Glutamatergic neuron (in vitro differentiated cells): ENCODE measurements at regions not wholly inside any gene's neighbourhood (a gene's known extent, or its start where the extent isn't known, plus 50 kb on each side); places are given as distances from the start of the nearest gene placed in this dataset.
"Not testable (repeated sequence)": the region's sequence is repeated elsewhere in the genome, so short reads cannot be mapped to it uniquely, and the experiment has no call there.

Experiments used
- DNase-seq: peaks from one replicate; pipeline ENCODE4 v3.0.0; 2022
- H3K27ac Mint-ChIP-seq: one replicate; pipeline ENCODE4 v1.8.0; 2020; ENCODE audit warnings: mild to moderate bottlenecking, mixed read lengths, inconsistent platforms; ENCODE audit not compliant: unreplicated experiment
- H3K27me3 Mint-ChIP-seq: one replicate; pipeline ENCODE4 v1.8.0; 2020; ENCODE audit warnings: mild to moderate bottlenecking, moderate library complexity, mixed read lengths, inconsistent platforms; ENCODE audit not compliant: unreplicated experiment
- H3K36me3 Mint-ChIP-seq: one replicate; pipeline ENCODE4 v1.8.0; 2020; ENCODE audit warnings: mild to moderate bottlenecking, mixed read lengths, inconsistent platforms; ENCODE audit not compliant: unreplicated experiment
- H3K4me1 Mint-ChIP-seq: one replicate; pipeline ENCODE4 v1.8.0; 2020; ENCODE audit warnings: mild to moderate bottlenecking, low read depth, mixed read lengths, inconsistent platforms; ENCODE audit not compliant: unreplicated experiment
- H3K4me3 Mint-ChIP-seq: one replicate; pipeline ENCODE4 v1.8.0; 2020; ENCODE audit warnings: mild to moderate bottlenecking, mixed read lengths, inconsistent platforms; ENCODE audit not compliant: unreplicated experiment
- H3K9me3 Mint-ChIP-seq: one replicate; pipeline ENCODE4 v1.8.0; 2020; ENCODE audit warnings: mild to moderate bottlenecking, moderate library complexity, mixed read lengths, inconsistent platforms; ENCODE audit not compliant: unreplicated experiment
- TF ChIP-seq, protein P1 (sequence below): fragments of 200-600 bp; sonication (generic); IDR thresholded peaks from one replicate; pipeline ENCODE4 v1.5.0; 2021; ENCODE audit not compliant: partially characterized antibody, unreplicated experiment

DNA sequence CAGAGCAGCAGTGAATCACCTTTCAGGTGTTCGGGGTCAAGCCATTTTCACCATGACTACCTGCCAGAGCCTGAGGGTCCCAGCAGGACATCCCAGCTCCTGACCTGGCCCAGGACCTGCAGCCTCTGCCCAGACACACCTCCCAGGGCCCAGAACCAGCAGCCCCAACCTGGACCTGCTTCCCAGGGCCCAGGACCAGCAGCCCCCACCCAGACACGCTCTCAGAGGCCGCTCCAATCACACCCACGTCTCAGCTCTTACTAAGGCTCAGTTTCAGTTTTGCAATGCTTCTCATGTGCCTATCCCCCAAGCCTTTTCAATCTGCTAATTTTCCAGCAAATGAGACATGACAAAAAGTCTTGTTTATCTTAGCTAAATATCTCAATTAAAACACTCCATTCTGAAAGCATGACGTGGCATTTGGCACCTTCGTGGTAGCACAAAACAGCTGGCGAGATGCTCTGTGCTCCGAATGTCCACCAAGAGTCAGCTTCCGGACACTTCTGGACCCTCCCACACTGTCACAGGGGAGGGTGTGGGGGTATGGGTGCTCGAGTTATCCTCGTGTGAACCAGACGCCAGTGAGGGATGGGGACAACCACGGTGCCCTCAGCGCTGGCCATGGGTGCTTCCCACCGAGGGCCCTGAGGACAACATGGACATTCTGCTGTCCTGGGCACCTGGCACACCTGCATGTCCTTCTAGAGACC is 253.2 kb downstream of the DLL1 start:
- peaks cover 3% of the 10 kb centered on the region for H3K4me1 Mint-ChIP-seq
- H3K27me3 Mint-ChIP-seq = peaks cover 4% of the 10 kb centered on the region
- peaks cover 23% of the 10 kb centered on the region for H3K36me3 Mint-ChIP-seq
- no peak overlapping the region for H3K27ac Mint-ChIP-seq
- TF ChIP-seq, protein P1, sequence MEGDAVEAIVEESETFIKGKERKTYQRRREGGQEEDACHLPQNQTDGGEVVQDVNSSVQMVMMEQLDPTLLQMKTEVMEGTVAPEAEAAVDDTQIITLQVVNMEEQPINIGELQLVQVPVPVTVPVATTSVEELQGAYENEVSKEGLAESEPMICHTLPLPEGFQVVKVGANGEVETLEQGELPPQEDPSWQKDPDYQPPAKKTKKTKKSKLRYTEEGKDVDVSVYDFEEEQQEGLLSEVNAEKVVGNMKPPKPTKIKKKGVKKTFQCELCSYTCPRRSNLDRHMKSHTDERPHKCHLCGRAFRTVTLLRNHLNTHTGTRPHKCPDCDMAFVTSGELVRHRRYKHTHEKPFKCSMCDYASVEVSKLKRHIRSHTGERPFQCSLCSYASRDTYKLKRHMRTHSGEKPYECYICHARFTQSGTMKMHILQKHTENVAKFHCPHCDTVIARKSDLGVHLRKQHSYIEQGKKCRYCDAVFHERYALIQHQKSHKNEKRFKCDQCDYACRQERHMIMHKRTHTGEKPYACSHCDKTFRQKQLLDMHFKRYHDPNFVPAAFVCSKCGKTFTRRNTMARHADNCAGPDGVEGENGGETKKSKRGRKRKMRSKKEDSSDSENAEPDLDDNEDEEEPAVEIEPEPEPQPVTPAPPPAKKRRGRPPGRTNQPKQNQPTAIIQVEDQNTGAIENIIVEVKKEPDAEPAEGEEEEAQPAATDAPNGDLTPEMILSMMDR = no peak
- no peak overlapping the region for H3K4me3 Mint-ChIP-seq
- H3K9me3 Mint-ChIP-seq = peaks cover 10% of the 10 kb centered on the region
- DNase-seq = peak; percentile 3

DNA sequence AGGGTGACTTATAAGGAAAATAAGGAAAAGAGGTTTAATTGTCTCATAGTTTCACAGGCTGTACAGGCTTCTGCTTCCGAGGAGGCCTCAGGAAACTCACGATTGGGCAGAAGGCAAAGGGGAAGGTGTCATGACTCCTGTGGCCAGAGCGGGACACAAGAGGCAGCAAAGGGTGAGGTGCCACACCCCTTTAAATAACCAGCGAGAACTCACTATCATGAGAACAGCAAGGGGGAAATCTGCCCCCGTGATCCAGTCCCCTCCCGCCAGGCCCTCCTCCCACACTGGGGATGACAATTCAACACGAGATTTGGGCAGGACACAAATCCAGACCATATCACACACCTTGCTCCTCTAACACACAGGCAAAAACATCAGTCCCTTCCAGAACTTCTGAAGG is 254.0 kb downstream of the DLL1 start:
- DNase-seq = peak; percentile 2
- TF ChIP-seq, protein P1 = no peak
- Mint-ChIP-seq H3K4me3 (no peak overlapping the region), H3K27me3 (peaks cover 5% of the 10 kb centered on the region), H3K27ac (no peak overlapping the region), H3K4me1 (peaks cover 3% of the 10 kb centered on the region), H3K36me3 (peaks cover 24% of the 10 kb centered on the region), H3K9me3 (peaks cover 10% of the 10 kb centered on the region)

DNA sequence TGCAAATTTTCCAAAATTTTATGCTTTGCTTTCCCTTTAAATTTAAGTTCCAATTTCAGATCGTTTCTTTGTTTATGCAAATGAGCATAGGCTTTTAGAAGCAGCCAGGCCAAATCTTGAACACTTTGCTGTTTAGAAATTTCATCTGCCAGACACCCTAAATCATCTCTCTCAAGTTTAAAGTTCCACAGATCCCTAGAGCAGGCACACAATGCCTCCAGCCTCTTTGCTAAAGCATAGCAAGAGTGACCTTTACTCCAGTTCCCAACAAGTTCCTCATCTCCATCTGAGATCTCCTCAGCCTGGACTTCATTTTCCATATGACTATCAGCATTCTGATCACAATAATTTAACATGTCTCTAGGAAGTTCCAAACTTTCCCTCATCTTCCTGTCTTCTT is 254.5 kb downstream of the DLL1 start:
- H3K27ac Mint-ChIP-seq = not testable (repeated sequence)

DNA sequence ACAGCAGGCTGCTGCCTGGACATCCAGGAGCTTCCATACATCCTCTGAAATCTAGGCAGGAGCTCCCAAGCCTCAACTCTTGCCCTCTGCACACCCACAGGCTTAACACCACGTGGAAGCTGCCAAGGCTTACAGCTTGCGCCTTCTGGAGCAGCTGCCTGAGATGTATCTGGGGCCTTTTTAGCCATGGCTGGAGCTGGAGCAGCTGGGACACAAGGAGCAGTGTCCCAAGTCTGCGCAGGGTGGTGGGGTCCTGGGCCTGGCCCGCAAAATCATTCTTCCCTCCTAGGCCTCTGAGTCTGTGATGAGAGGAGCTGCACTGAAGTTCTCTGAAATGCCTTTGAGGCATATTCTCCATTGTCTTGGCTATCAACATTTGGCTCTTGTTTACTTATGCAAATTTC is 255.0 kb downstream of the DLL1 start:
- H3K9me3 Mint-ChIP-seq = peaks cover 10% of the 10 kb centered on the region
- peaks cover 24% of the 10 kb centered on the region for H3K36me3 Mint-ChIP-seq
- no peak overlapping the region for H3K27ac Mint-ChIP-seq
- TF ChIP-seq, protein P1 = no peak
- DNase-seq = peak; percentile 10
- peaks cover 4% of the 10 kb centered on the region for H3K27me3 Mint-ChIP-seq
- H3K4me1 Mint-ChIP-seq = peaks cover 3% of the 10 kb centered on the region
- no peak overlapping the region for H3K4me3 Mint-ChIP-seq

More for the DNA sequence above, 254.5 kb downstream of the DLL1 start:
- not testable (repeated sequence) for DNase-seq, H3K4me1 Mint-ChIP-seq, H3K4me3 Mint-ChIP-seq, H3K27me3 Mint-ChIP-seq
- peaks cover 10% of the 10 kb centered on the region for H3K9me3 Mint-ChIP-seq
- H3K36me3 Mint-ChIP-seq = peaks cover 24% of the 10 kb centered on the region

DNA sequence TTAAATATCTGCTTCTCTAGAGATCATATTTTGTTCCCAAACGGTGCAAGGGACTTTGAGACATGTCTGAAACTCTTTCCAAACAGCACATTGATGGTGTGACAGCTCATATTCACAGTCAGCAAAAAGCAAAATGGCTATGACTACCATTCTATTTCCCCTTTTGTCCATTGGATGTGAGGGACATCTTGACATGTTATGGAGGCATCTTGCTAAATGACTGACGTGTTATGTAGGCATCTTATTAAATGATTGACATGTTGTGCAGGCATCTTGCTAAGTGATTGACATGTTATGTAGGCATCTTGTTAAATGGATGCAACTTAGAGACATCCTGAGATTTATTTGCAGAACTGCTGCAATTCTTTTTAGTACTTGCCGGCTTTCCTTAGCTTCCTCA is 255.8 kb downstream of the DLL1 start:
- Mint-ChIP-seq H3K27me3 (peaks cover 2% of the 10 kb centered on the region), H3K4me1 (peaks cover 1% of the 10 kb centered on the region)
- DNase-seq = no peak

More for the DNA sequence above, 255.8 kb downstream of the DLL1 start:
- Mint-ChIP-seq H3K27ac (no peak overlapping the region), H3K9me3 (peaks cover 10% of the 10 kb centered on the region), H3K36me3 (peaks cover 24% of the 10 kb centered on the region), H3K4me3 (no peak overlapping the region)
- TF ChIP-seq, protein P1 = no peak
